H1 (cell line): ENCODE measurements at regions not wholly inside any gene's neighbourhood (a gene's known extent, or its start where the extent isn't known, plus 50 kb on each side); places are given as distances from the start of the nearest gene placed in this dataset.

Experiments
- CHD7 ChIP-seq: fragments of 300-600 bp; sonication (generic); IDR thresholded peaks from 2 replicates; pipeline ENCODE4 v1.7.1; 2012; ENCODE audit warnings: low read length, moderate library complexity, mild to moderate bottlenecking, inconsistent platforms; ENCODE audit not compliant: insufficient replicate concordance
- JUN ChIP-seq: IDR thresholded peaks from 2 replicates; pipeline ENCODE4 v1.6.1; 2011; ENCODE audit warnings: low read depth, mild to moderate bottlenecking, improper control_type of control experiment, low read length
- JUND ChIP-seq: IDR thresholded peaks from 2 replicates; pipeline ENCODE4 v1.6.1; 2011; ENCODE audit warnings: mild to moderate bottlenecking, improper control_type of control experiment, low read length
- POLR2AphosphoS5 ChIP-seq: IDR thresholded peaks from 2 replicates; pipeline ENCODE4 v1.6.1; 2011; ENCODE audit warnings: low read depth, low read length
- SUZ12 ChIP-seq: fragments of 200-600 bp; sonication (generic); IDR thresholded peaks from 2 replicates; pipeline ENCODE4 v1.6.1; 2012; ENCODE audit warnings: mild to moderate bottlenecking, inconsistent platforms, low read length, moderate library complexity, mixed read lengths
- TF ChIP-seq, protein P1 (sequence below): IDR thresholded peaks from 2 replicates; pipeline ENCODE4 v1.6.1; 2011; ENCODE audit warnings: low read length, improper control_type of control experiment

- TF ChIP-seq CHD7, result no peak
- TF ChIP-seq POLR2AphosphoS5, result no peak
- TF ChIP-seq, protein P1, sequence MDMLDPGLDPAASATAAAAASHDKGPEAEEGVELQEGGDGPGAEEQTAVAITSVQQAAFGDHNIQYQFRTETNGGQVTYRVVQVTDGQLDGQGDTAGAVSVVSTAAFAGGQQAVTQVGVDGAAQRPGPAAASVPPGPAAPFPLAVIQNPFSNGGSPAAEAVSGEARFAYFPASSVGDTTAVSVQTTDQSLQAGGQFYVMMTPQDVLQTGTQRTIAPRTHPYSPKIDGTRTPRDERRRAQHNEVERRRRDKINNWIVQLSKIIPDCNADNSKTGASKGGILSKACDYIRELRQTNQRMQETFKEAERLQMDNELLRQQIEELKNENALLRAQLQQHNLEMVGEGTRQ, result no peak
- TF ChIP-seq JUND, result no peak
- TF ChIP-seq SUZ12, result no peak
- TF ChIP-seq JUN, result no peak
These were observed 182.6 kb upstream of the RNF32 start (continued) for GRCh38 chr7:156458011-156458410.
